ENCODE measurements at regions not wholly inside any gene's neighbourhood (a gene's known extent, or its start where the extent isn't known, plus 50 kb on each side); places are given as distances from the start of the nearest gene placed in this dataset.

- Histone ChIP-seq H3K9me3 (no peaks in the 10 kb centered on the region), H3K4me3 (no peak overlapping the region), H3K27ac (no peak overlapping the region), H3K4me1 (no peaks in the 10 kb centered on the region), H3K36me3 (no peaks in the 10 kb centered on the region), H3K27me3 (no peaks in the 10 kb centered on the region)
- 85 to 88% methylated on average over 7 of the region's 7 CpGs for WGBS, 2 donors
- no peak for ATAC-seq (ENCODE audit: low FRiP score in 2 of 2)
- DNase-seq: no peak
- TF ChIP-seq POLR2AphosphoS5 (IDR thresholded peaks at IDR 0.05) (no peak), CTCF (IDR thresholded peaks at IDR 0.05) (no peak), POLR2A (IDR thresholded peaks at IDR 0.05) (no peak), EP300 (IDR thresholded peaks at IDR 0.05) (no peak)
Observed at GRCh38 chr12:41905073-41905758, 239.5 kb downstream of the GXYLT1 start.

GRCh38 chr12:41904041-41904440, 240.6 kb downstream of the GXYLT1 start:
- H3K9me3 ChIP-seq: no peaks in the 10 kb centered on the region
- TF ChIP-seq EP300 (IDR thresholded peaks at IDR 0.05) (no peak), CTCF (IDR thresholded peaks at IDR 0.05) (no peak), POLR2A (IDR thresholded peaks at IDR 0.05) (no peak), POLR2AphosphoS5 (IDR thresholded peaks at IDR 0.05) (no peak)
- ATAC-seq (ENCODE audit: low FRiP score in 2 of 2): no peak
- H3K4me3 ChIP-seq: no peak overlapping the region
- no peaks in the 10 kb centered on the region for H3K4me1 ChIP-seq
- no peaks in the 10 kb centered on the region for H3K27me3 ChIP-seq
- H3K36me3 ChIP-seq: no peaks in the 10 kb centered on the region
- 81 to 87% methylated on average over 4 of the region's 4 CpGs for whole genome bisulfite sequencing, 2 donors
- DNase-seq: no peak
- no peak overlapping the region for H3K27ac ChIP-seq

GRCh38 chr12:41903014-41903708, 241.5 kb downstream of the GXYLT1 start:
- 86 to 92% methylated on average over 6 of the region's 6 CpGs for WGBS, 2 donors
- H3K27ac ChIP-seq: no peak overlapping the region
- no peak for ATAC-seq (ENCODE audit: low FRiP score in 2 of 2)
- H3K4me3 ChIP-seq: no peak overlapping the region
- DNase-seq: no peak
- no peaks in the 10 kb centered on the region for H3K36me3 ChIP-seq
- no peaks in the 10 kb centered on the region for H3K27me3 ChIP-seq
- no peaks in the 10 kb centered on the region for H3K9me3 ChIP-seq
- TF ChIP-seq POLR2AphosphoS5 (IDR thresholded peaks at IDR 0.05) (no peak), CTCF (IDR thresholded peaks at IDR 0.05) (no peak), POLR2A (IDR thresholded peaks at IDR 0.05) (no peak), EP300 (IDR thresholded peaks at IDR 0.05) (no peak)
- H3K4me1 ChIP-seq: no peaks in the 10 kb centered on the region

DNA sequence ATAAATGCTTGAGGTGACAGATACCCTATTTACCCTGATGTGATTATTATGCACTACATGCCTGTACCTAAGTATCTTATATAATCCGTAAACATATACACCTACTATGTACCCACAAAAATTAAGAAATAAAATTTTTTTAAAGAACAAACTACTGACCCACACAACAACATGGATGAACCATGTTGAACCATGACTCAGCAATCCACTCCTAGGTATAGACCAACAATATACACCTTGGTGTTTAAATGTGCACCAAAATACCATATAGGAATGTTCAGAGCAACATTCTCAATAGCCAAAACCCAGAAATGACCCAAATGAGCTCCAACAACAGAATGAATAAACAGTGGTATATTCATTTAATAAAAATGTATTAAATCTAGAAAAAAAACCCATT, 245.1 kb downstream of the GXYLT1 start:
- no peaks in the 10 kb centered on the region for H3K27me3 ChIP-seq
- no peaks in the 10 kb centered on the region for H3K36me3 ChIP-seq
- H3K27ac ChIP-seq: no peak overlapping the region
- H3K9me3 ChIP-seq: no peaks in the 10 kb centered on the region
- H3K4me3 ChIP-seq: no peak overlapping the region
- TF ChIP-seq POLR2AphosphoS5 (IDR thresholded peaks at IDR 0.05) (no peak), CTCF (IDR thresholded peaks at IDR 0.05) (no peak), EP300 (IDR thresholded peaks at IDR 0.05) (no peak), POLR2A (IDR thresholded peaks at IDR 0.05) (no peak)
- WGBS, 2 donors: 96 to 98% methylated on average over 1 of the region's 1 CpG
- H3K4me1 ChIP-seq: no peaks in the 10 kb centered on the region
- ATAC-seq (ENCODE audit: low FRiP score in 2 of 2): no peak
- DNase-seq: no peak

DNA sequence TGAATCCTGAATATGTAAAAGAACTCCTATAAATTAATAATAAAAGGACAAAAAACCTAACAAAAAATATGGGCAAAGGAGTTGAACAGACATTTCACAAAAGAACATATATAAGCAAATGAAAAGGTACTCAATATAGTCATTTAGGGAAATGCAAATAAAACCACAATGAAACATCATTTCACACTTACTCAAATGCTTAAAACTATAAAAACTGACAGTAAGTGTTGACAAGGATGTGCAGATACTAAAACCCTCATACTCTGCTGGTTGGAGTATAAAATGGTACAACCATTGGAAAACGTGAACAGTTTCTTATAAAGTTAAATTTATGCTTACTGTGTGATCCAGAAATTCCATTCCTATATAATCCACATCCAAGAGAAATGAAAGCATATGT, 247.1 kb downstream of the GXYLT1 start:
- no peak for TF ChIP-seq POLR2A (IDR thresholded peaks at IDR 0.05)
- TF ChIP-seq EP300 (IDR thresholded peaks at IDR 0.05): no peak
- TF ChIP-seq POLR2AphosphoS5 (IDR thresholded peaks at IDR 0.05): no peak
- TF ChIP-seq CTCF (IDR thresholded peaks at IDR 0.05): no peak

More for the DNA sequence above, 247.1 kb downstream of the GXYLT1 start:
- 75 to 86% methylated on average over 1 of the region's 1 CpG for WGBS, 2 donors
- Histone ChIP-seq H3K27ac (no peak overlapping the region), H3K36me3 (no peaks in the 10 kb centered on the region), H3K9me3 (no peaks in the 10 kb centered on the region), H3K4me3 (no peak overlapping the region), H3K4me1 (no peaks in the 10 kb centered on the region), H3K27me3 (no peaks in the 10 kb centered on the region)
- ATAC-seq (ENCODE audit: low FRiP score in 2 of 2): no peak
- DNase-seq: no peak
